OCI-LY1 (cell line): ENCODE measurements at regions not wholly inside any gene's neighbourhood (a gene's known extent, or its start where the extent isn't known, plus 50 kb on each side); places are given as distances from the start of the nearest gene placed in this dataset.

Experiments used
- EZH2 ChIP-seq: fragments of 200-600 bp; sonication (generic), shearing (Covaris generic); IDR thresholded peaks from 2 replicates; pipeline ENCODE4 v1.8.0; 2017; ENCODE audit warnings: borderline replicate concordance, mixed run types, mild to moderate bottlenecking, antibody characterized with exemption, low read length, moderate library complexity, mixed read lengths
- TF ChIP-seq, protein P1 (sequence below): fragments of 200-600 bp; sonication (generic), shearing (Covaris generic); IDR thresholded peaks from 2 replicates; pipeline ENCODE4 v1.5.1; 2017; ENCODE audit warnings: mild to moderate bottlenecking, antibody characterized with exemption, low read length, moderate library complexity, mixed read lengths

DNA sequence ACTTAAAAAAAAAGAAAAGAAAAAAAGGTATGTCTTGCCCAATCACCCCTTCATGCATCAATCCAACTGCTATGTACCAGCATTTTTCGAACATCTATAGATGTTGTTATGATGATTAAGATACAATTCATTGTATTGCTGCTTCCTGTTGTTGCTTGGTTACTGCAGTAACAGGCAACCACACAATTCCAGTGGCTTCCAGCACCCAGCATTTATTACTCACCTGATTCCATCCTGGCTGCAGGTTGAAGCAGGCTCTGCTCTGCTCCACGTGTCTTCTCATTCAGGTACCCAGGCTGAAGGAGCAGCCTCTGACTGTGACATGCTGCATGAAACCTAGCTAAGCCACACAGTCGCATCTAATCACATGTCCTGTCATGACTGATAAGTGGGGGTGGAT, 196.9 kb downstream of the INO80D start:
- TF ChIP-seq, protein P1, sequence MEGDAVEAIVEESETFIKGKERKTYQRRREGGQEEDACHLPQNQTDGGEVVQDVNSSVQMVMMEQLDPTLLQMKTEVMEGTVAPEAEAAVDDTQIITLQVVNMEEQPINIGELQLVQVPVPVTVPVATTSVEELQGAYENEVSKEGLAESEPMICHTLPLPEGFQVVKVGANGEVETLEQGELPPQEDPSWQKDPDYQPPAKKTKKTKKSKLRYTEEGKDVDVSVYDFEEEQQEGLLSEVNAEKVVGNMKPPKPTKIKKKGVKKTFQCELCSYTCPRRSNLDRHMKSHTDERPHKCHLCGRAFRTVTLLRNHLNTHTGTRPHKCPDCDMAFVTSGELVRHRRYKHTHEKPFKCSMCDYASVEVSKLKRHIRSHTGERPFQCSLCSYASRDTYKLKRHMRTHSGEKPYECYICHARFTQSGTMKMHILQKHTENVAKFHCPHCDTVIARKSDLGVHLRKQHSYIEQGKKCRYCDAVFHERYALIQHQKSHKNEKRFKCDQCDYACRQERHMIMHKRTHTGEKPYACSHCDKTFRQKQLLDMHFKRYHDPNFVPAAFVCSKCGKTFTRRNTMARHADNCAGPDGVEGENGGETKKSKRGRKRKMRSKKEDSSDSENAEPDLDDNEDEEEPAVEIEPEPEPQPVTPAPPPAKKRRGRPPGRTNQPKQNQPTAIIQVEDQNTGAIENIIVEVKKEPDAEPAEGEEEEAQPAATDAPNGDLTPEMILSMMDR, result no peak
- no peak for TF ChIP-seq EZH2
